Mesothelial cell of epicardium (in vitro differentiated cells): ENCODE measurements at regions not wholly inside any gene's neighbourhood (a gene's known extent, or its start where the extent isn't known, plus 50 kb on each side); places are given as distances from the start of the nearest gene placed in this dataset.

ENCODE experiments used
- DNase-seq, 2 experiments: peaks; one replicate each; pipeline ENCODE4 v3.0.0; 2021; ENCODE audit warnings: low spot score in 2 of 2; ENCODE audit not compliant: unreplicated experiment in 2 of 2
- H3K27ac Mint-ChIP-seq: 2 replicates; pipeline ENCODE4 v1.8.0; 2021; ENCODE audit warnings: mixed read lengths
- H3K27me3 Mint-ChIP-seq: 2 replicates; pipeline ENCODE4 v1.8.0; 2021; ENCODE audit warnings: low read depth, mixed read lengths
- H3K36me3 Mint-ChIP-seq: 2 replicates; pipeline ENCODE4 v1.8.0; 2021; ENCODE audit warnings: mixed read lengths
- H3K4me1 Mint-ChIP-seq: 2 replicates; pipeline ENCODE4 v1.8.0; 2021; ENCODE audit warnings: mixed read lengths
- H3K4me3 Mint-ChIP-seq: 2 replicates; pipeline ENCODE4 v1.8.0; 2021; ENCODE audit warnings: mild to moderate bottlenecking, moderate library complexity, mixed read lengths
- H3K9me3 Mint-ChIP-seq: 2 replicates; pipeline ENCODE4 v1.8.0; 2021; ENCODE audit warnings: mixed read lengths
- TF ChIP-seq, protein P1 (sequence below): fragments of 200-600 bp; sonication (generic); IDR thresholded peaks from one replicate; pipeline ENCODE4 v1.5.0; 2021; ENCODE audit warnings: antibody characterized with exemption; ENCODE audit not compliant: unreplicated experiment

DNA sequence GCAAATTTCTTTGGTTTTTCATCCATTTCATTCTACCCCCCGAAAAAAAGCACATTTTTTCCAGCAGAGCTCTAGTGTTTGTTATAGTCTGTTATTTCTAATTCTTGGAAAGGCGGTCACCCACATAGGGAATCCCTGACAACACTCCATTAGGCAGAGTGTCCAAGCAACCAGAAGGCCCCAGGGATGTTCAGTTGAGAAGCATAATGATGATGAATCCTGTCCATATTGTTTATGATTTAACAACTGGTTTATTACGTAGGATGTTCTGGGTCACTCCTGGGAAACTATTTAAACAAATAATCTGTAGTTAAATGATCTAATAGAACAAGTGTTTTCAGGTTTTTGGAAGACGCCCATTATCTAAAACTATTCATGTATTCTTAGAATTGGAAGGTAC lies 388.7 kb downstream of the TNS1 start:
- TF ChIP-seq, protein P1, sequence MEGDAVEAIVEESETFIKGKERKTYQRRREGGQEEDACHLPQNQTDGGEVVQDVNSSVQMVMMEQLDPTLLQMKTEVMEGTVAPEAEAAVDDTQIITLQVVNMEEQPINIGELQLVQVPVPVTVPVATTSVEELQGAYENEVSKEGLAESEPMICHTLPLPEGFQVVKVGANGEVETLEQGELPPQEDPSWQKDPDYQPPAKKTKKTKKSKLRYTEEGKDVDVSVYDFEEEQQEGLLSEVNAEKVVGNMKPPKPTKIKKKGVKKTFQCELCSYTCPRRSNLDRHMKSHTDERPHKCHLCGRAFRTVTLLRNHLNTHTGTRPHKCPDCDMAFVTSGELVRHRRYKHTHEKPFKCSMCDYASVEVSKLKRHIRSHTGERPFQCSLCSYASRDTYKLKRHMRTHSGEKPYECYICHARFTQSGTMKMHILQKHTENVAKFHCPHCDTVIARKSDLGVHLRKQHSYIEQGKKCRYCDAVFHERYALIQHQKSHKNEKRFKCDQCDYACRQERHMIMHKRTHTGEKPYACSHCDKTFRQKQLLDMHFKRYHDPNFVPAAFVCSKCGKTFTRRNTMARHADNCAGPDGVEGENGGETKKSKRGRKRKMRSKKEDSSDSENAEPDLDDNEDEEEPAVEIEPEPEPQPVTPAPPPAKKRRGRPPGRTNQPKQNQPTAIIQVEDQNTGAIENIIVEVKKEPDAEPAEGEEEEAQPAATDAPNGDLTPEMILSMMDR = no peak
- H3K4me1 Mint-ChIP-seq = peaks cover 52% of the 10 kb centered on the region
- no peak for DNase-seq
- H3K36me3 Mint-ChIP-seq = no peaks in the 10 kb centered on the region
- no peaks in the 10 kb centered on the region for H3K27me3 Mint-ChIP-seq
- no peaks in the 10 kb centered on the region for H3K9me3 Mint-ChIP-seq
- no peak overlapping the region for H3K4me3 Mint-ChIP-seq
- no peak overlapping the region for H3K27ac Mint-ChIP-seq

DNA sequence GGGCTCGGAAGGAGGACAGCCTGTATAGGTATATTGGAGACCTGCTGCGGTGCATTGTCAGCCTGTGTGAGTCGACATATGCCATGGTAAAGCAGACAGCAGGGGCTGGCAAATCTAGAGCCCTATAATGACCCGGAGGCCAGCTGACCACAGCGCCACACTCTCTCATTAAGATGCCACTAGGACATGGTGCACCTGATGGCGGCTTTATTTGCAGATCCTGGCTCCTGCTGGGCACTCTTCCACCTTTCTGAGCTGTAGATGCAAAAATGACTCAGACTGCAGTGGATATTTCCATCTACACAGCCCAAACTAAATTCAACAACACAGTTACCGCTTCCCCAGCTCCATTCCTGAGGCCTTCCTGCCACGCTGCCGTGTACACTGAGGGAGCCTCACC lies 389.9 kb downstream of the TNS1 start:
- no peak for DNase-seq
- no peaks in the 10 kb centered on the region for H3K36me3 Mint-ChIP-seq
- TF ChIP-seq, protein P1 = no peak
- H3K27ac Mint-ChIP-seq = no peak overlapping the region
- no peaks in the 10 kb centered on the region for H3K9me3 Mint-ChIP-seq
- H3K4me3 Mint-ChIP-seq = no peak overlapping the region
- no peaks in the 10 kb centered on the region for H3K27me3 Mint-ChIP-seq
- peaks cover 46% of the 10 kb centered on the region for H3K4me1 Mint-ChIP-seq

DNA sequence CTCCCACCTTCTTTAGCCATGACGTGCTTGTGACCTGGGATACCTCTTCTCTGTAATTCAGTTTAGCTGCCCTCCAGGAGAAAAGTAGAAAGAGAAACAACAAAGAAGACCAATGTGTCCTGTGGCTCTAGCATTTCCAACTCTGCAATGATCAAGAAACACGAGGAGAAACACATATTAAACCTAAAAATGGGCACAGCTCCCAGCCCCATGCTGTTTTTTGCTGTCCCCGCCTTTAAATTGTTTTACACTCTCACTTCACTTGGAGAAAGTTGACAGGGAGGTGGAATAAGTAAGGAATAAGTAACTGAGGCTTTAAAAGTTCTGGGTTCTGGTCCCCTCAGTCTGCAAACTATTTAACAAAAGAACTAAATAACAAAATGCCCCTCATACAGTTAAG lies 390.6 kb downstream of the TNS1 start:
- Mint-ChIP-seq H3K4me3 (no peak overlapping the region), H3K4me1 (peaks cover 39% of the 10 kb centered on the region), H3K27me3 (no peaks in the 10 kb centered on the region), H3K27ac (no peak overlapping the region), H3K36me3 (no peaks in the 10 kb centered on the region), H3K9me3 (no peaks in the 10 kb centered on the region)
- DNase-seq = no peak
- TF ChIP-seq, protein P1 = no peak

DNA sequence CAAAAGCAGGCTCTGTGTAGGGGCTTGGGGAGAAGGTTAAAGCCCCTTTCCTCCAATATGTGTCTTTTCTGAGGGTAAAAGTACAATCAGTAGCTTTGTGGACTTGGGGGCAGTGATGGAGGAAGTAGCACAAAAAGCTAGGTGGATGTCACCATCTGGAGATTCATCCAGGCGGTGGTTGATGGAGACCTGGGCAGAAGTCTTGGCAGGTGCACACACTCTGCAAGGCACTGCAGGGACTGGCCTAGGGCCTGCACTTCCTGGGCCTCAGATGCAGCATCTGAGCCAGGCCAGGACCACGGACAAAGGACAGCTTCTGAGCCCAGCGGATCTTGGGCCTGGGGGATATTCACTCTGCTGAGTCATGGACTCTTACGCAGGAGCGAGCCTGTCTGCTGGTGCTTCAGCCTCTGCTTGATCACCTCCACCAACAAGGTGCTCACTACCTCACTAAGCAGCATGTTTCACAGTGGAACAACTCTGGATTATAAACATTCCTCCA lies 391.1 kb downstream of the TNS1 start:
- no peaks in the 10 kb centered on the region for H3K9me3 Mint-ChIP-seq
- H3K36me3 Mint-ChIP-seq = no peaks in the 10 kb centered on the region
- TF ChIP-seq, protein P1 = no peak
- no peaks in the 10 kb centered on the region for H3K27me3 Mint-ChIP-seq
- H3K4me3 Mint-ChIP-seq = no peak overlapping the region
- no peak for DNase-seq
- peaks cover 34% of the 10 kb centered on the region for H3K4me1 Mint-ChIP-seq
- no peak overlapping the region for H3K27ac Mint-ChIP-seq

DNA sequence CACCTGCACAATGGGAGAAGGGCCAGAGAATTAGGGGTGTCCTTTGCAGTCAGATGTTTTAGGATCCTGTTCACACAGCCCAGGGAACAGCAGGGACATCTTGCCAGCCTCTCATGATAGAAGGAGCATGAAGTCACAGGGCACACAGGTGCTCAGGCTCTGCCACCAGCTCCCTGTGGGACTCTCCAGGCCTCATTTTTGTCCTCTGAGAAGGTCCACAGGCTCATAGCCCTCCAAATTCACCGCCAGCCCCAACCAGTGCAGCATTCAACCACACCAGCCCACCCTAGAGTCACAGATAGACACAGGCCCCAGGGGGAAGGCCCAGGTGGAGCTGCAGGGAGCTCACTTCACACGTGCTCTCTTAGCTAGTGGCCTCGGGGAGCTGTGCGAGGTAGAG lies 391.7 kb downstream of the TNS1 start:
- Mint-ChIP-seq H3K27me3 (no peaks in the 10 kb centered on the region), H3K36me3 (no peaks in the 10 kb centered on the region), H3K9me3 (no peaks in the 10 kb centered on the region), H3K4me1 (peaks cover 28% of the 10 kb centered on the region), H3K4me3 (no peak overlapping the region), H3K27ac (peak overlapping the region; percentile 26)
- TF ChIP-seq, protein P1 = no peak
- DNase-seq = no peak

DNA sequence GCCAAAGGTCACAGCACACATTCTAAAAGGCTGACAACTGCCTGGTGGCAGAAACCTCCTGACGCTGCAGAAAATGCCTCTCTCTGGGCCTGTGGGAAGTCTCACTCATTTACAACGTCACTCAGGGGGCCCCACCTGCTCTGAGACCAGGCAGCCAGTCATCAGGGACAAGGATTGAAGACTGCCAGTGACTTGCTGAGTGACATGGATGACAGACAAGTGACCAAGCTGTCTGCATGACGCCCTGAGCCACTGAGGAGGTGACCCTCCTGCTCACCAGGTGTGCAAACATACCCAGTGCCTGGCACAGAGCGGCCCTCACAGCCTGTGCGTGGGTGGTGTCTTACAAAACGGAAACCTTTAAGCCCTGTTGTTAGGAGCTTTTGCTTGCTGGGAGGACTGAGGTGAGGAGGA lies 392.4 kb downstream of the TNS1 start:
- DNase-seq = no peak
- peak overlapping the region; percentile 60 for H3K27ac Mint-ChIP-seq
- H3K4me1 Mint-ChIP-seq = peaks cover 28% of the 10 kb centered on the region
- TF ChIP-seq, protein P1 = no peak
- H3K4me3 Mint-ChIP-seq = no peak overlapping the region
- H3K27me3 Mint-ChIP-seq = no peaks in the 10 kb centered on the region
- no peaks in the 10 kb centered on the region for H3K36me3 Mint-ChIP-seq
- no peaks in the 10 kb centered on the region for H3K9me3 Mint-ChIP-seq
